ENCODE measurements at regions not wholly inside any gene's neighbourhood (a gene's known extent, or its start where the extent isn't known, plus 50 kb on each side); places are given as distances from the start of the nearest gene placed in this dataset.

GRCh38 chr6:170203212-170203611 lies 87.7 kb downstream of the DLL1 start:
- TF ChIP-seq CTCF (IDR thresholded peaks at IDR 0.05; ENCODE audit: borderline replicate concordance, control extremely low read depth, extremely low read depth, insufficient read depth, missing control alignments): no peak
- no peak for DNase-seq (ENCODE audit: low spot score)
- in situ Hi-C loops (cut with MboI; ENCODE audit: low sequenced_read_pairs, unreplicated experiment): no loop called here

- in situ Hi-C loops (cut with MboI; ENCODE audit: low sequenced_read_pairs, unreplicated experiment): no loop called here
Measured at GRCh38 chr6:170202416-170203135, 88.3 kb downstream of the DLL1 start.

GRCh38 chr6:170201361-170201760 lies 89.5 kb downstream of the DLL1 start:
- no peak for DNase-seq (ENCODE audit: low spot score)
- TF ChIP-seq CTCF (IDR thresholded peaks at IDR 0.05; ENCODE audit: borderline replicate concordance, control extremely low read depth, extremely low read depth, insufficient read depth, missing control alignments): no peak
- in situ Hi-C loops (cut with MboI; ENCODE audit: low sequenced_read_pairs, unreplicated experiment): no loop called here

More at GRCh38 chr6:170202416-170203135, 88.3 kb downstream of the DLL1 start:
- no peak for DNase-seq (ENCODE audit: low spot score)
- no peak for TF ChIP-seq CTCF (IDR thresholded peaks at IDR 0.05; ENCODE audit: borderline replicate concordance, control extremely low read depth, extremely low read depth, insufficient read depth, missing control alignments)

GRCh38 chr6:170200458-170200891 lies 90.4 kb downstream of the DLL1 start:
- no peak for TF ChIP-seq CTCF (IDR thresholded peaks at IDR 0.05; ENCODE audit: borderline replicate concordance, control extremely low read depth, extremely low read depth, insufficient read depth, missing control alignments)
- in situ Hi-C loops (cut with MboI; ENCODE audit: low sequenced_read_pairs, unreplicated experiment): no loop called here
- DNase-seq (ENCODE audit: low spot score): no peak

GRCh38 chr6:170199716-170200115 lies 91.2 kb downstream of the DLL1 start:
- in situ Hi-C loops (cut with MboI; ENCODE audit: low sequenced_read_pairs, unreplicated experiment): no loop called here
- DNase-seq (ENCODE audit: low spot score): no peak
- TF ChIP-seq CTCF (IDR thresholded peaks at IDR 0.05; ENCODE audit: borderline replicate concordance, control extremely low read depth, extremely low read depth, insufficient read depth, missing control alignments): no peak

- in situ Hi-C loops (cut with MboI; ENCODE audit: low sequenced_read_pairs, unreplicated experiment): no loop called here
- no peak for DNase-seq (ENCODE audit: low spot score)
- no peak for TF ChIP-seq CTCF (IDR thresholded peaks at IDR 0.05; ENCODE audit: borderline replicate concordance, control extremely low read depth, extremely low read depth, insufficient read depth, missing control alignments)
Measured at GRCh38 chr6:170198298-170198697, 92.6 kb downstream of the DLL1 start.
